ENCODE measurements at regions not wholly inside any gene's neighbourhood (a gene's known extent, or its start where the extent isn't known, plus 50 kb on each side); places are given as distances from the start of the nearest gene placed in this dataset.
"Not testable (repeated sequence)": the region's sequence is repeated elsewhere in the genome, so short reads cannot be mapped to it uniquely, and the experiment has no call there.

GRCh38 chr20:52035977-52036376 lies 155.6 kb downstream of the ZFP64 start:
- no peak for DNase-seq (ENCODE audit: low read depth)
- no peak for TF ChIP-seq CTCF (IDR thresholded peaks at IDR 0.05; ENCODE audit: low read depth, low read length, missing control alignments)
- H3K4me3 ChIP-seq (ENCODE audit: low read depth, low read length): no peak overlapping the region

GRCh38 chr20:52035498-52035897 lies 156.1 kb downstream of the ZFP64 start:
- no peak overlapping the region for H3K4me3 ChIP-seq (ENCODE audit: low read depth, low read length)
- no peak for DNase-seq (ENCODE audit: low read depth)
- TF ChIP-seq CTCF (IDR thresholded peaks at IDR 0.05; ENCODE audit: low read depth, low read length, missing control alignments): no peak

- no peak overlapping the region for H3K4me3 ChIP-seq (ENCODE audit: low read depth, low read length)
- no peak for DNase-seq (ENCODE audit: low read depth)
- TF ChIP-seq CTCF (IDR thresholded peaks at IDR 0.05; ENCODE audit: low read depth, low read length, missing control alignments): no peak
These were observed 157.0 kb downstream of the ZFP64 start for GRCh38 chr20:52034581-52034980.

DNA sequence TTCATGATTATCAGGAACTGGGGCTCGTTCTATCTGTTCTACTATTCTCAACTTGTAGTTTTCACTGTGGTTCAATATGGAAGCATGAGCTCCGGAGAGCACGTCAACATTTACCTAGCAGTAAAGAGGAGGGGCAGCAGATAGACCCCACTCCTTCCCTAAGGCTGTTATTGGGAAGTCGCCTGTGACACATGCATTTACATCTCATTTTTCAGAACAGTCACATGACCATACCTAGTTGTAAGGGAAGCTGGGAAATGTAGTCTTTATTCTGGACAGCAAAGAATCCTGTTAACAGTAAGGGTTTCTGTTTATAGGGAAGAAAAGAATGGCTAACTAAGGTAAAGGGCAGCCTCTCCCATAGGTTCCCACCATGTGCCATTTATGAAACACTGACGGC lies 158.3 kb downstream of the ZFP64 start:
- no peak overlapping the region for H3K4me3 ChIP-seq (ENCODE audit: low read depth, low read length)
- no peak for TF ChIP-seq CTCF (IDR thresholded peaks at IDR 0.05; ENCODE audit: low read depth, low read length, missing control alignments)
- no peak for DNase-seq (ENCODE audit: low read depth)

GRCh38 chr20:52032304-52032683 lies 159.3 kb downstream of the ZFP64 start:
- DNase-seq (ENCODE audit: low read depth): not testable (repeated sequence)

DNA sequence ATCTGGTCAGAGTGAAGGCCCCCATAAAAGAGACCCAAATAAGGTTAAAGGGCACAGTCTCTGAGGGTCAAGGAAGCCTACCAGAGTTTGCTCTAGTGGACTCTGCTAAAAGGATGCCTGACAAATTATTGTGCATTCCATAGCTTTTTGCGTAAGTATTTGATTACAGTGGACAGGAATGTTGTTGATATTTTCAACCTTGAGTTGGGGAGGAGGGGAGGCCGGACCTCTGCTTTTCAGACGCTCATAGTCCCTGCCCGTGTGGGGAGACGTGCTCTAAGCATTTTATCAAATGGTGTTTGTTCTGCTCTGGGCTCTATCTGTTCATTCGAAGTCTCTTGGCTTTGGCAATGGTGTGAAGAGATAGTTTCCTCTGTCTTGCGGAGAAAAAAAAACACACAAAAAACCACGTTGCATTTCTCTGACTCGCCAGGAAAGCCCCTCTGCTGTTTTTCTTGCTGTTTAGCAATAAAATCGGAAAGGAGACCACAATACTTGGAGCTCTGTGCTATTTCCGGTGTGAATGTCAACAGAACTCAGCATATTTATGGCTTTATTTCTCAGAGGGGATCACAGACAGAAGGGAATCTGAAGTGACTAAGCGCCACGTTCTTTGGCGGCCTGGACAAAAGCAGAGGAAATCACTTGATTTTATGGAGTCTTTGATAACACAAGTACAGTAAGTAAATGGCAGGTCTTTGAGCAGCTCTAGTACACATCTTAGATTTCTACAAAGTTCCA lies 159.8 kb downstream of the ZFP64 start:
- no peak for DNase-seq (ENCODE audit: low read depth)
- H3K4me3 ChIP-seq (ENCODE audit: low read depth, low read length): no peak overlapping the region
- TF ChIP-seq CTCF (IDR thresholded peaks at IDR 0.05; ENCODE audit: low read depth, low read length, missing control alignments): no peak

More at GRCh38 chr20:52032304-52032683, 159.3 kb downstream of the ZFP64 start:
- not testable (repeated sequence) for H3K4me3 ChIP-seq (ENCODE audit: low read depth, low read length)

- DNase-seq (ENCODE audit: low read depth): no peak
- TF ChIP-seq CTCF (IDR thresholded peaks at IDR 0.05; ENCODE audit: low read depth, low read length, missing control alignments): no peak
- no peak overlapping the region for H3K4me3 ChIP-seq (ENCODE audit: low read depth, low read length)
These were observed 160.4 kb downstream of the ZFP64 start for GRCh38 chr20:52031206-52031562.

DNA sequence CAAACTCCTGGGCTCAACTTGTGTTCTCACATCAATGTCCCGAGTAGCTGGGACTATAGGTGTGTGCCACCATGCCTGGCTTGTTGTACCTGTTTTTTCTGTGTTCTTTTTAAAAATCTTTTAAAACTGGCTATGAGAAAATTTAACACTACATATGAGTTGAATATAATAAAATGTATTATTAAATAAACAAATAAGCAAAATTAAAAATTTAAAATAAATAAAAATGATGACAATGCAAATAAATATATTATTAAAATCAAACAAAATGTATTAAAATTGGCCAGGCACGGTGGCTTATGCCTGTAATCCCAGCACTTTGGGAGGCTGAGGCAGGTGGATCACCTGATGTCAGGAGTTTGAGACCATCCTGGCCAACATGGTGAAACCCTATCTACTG lies 162.4 kb downstream of the ZFP64 start:
- not testable (repeated sequence) for H3K4me3 ChIP-seq (ENCODE audit: low read depth, low read length); DNase-seq (ENCODE audit: low read depth)
